ENCODE measurements at regions not wholly inside any gene's neighbourhood (a gene's known extent, or its start where the extent isn't known, plus 50 kb on each side); places are given as distances from the start of the nearest gene placed in this dataset.

GRCh38 chr19:31670931-31671330 lies 321.7 kb upstream of the TSHZ3 start:
- no peak for DNase-seq

- no peak for DNase-seq
Measured at GRCh38 chr19:31671411-31672035, 322.3 kb upstream of the TSHZ3 start.

GRCh38 chr19:31674503-31675192 lies 325.4 kb upstream of the TSHZ3 start:
- DNase-seq, result no peak

GRCh38 chr19:31675193-31675913 lies 326.1 kb upstream of the TSHZ3 start:
- DNase-seq, result no peak

GRCh38 chr19:31676271-31677004 lies 327.2 kb upstream of the TSHZ3 start:
- no peak for DNase-seq

GRCh38 chr19:31678421-31678820 lies 329.2 kb upstream of the TSHZ3 start:
- DNase-seq, result no peak

- no peak for DNase-seq
Measured at GRCh38 chr19:31681121-31681520, 331.9 kb upstream of the TSHZ3 start.

- DNase-seq, result no peak
Measured at GRCh38 chr19:31693131-31693932, 344.1 kb upstream of the TSHZ3 start.

GRCh38 chr19:31693933-31694269 lies 344.7 kb upstream of the TSHZ3 start:
- DNase-seq, result no peak

GRCh38 chr19:31694761-31695160 lies 345.5 kb upstream of the TSHZ3 start:
- no peak for DNase-seq

GRCh38 chr19:31699421-31699820 lies 350.2 kb upstream of the TSHZ3 start:
- no peak for DNase-seq

GRCh38 chr19:31701146-31701545 lies 351.9 kb upstream of the TSHZ3 start:
- no peak for DNase-seq

GRCh38 chr19:31705656-31706055 lies 356.4 kb upstream of the TSHZ3 start:
- DNase-seq, result no peak

GRCh38 chr19:31706131-31706530 lies 356.9 kb upstream of the TSHZ3 start:
- no peak for DNase-seq

GRCh38 chr19:31706691-31707620 lies 357.7 kb upstream of the TSHZ3 start:
- no peak for DNase-seq

- DNase-seq, result no peak
Measured at GRCh38 chr19:31708520-31708919, 359.3 kb upstream of the TSHZ3 start.

GRCh38 chr19:31709476-31709875 lies 360.2 kb upstream of the TSHZ3 start:
- DNase-seq, result no peak

- DNase-seq, result no peak
Measured at GRCh38 chr19:31715249-31715945, 366.2 kb upstream of the TSHZ3 start.

- DNase-seq, result no peak
Measured at GRCh38 chr19:31716826-31717225, 367.6 kb upstream of the TSHZ3 start.

- DNase-seq, result no peak
Measured at GRCh38 chr19:31717269-31717923, 368.2 kb upstream of the TSHZ3 start.

Measured in activated CD4-positive, alpha-beta T cell treated with anti-CD3 and anti-CD28 coated beads for 4 hours (primary cell).